Peyer's patch (tissue), 4 donors: ENCODE measurements at regions not wholly inside any gene's neighbourhood (a gene's known extent, or its start where the extent isn't known, plus 50 kb on each side); places are given as distances from the start of the nearest gene placed in this dataset.

ENCODE experiments used
- DNase-seq, 3 donors: peaks; one replicate each; pipeline ENCODE4 v3.0.0-alpha.2; 2017 to 2019
- H3K27ac ChIP-seq, 4 donors: fragments of 200-600 bp; sonication (generic); one replicate each; pipeline ENCODE4 v1.5.1; 2016 to 2019
- H3K27me3 ChIP-seq, 2 donors: fragments of 200-600 bp; sonication (generic); one replicate each; pipeline ENCODE4 v1.5.1; 2019
- H3K36me3 ChIP-seq, 3 donors: fragments of 200-600 bp; sonication (generic); one replicate each; pipeline ENCODE4 v1.5.1; 2016 to 2019
- H3K4me1 ChIP-seq, 4 donors: fragments of 200-600 bp; sonication (generic); one replicate each; pipeline ENCODE4 v1.5.1; 2016 to 2019
- H3K4me3 ChIP-seq, 4 donors: fragments of 200-600 bp; sonication (generic); 1 replicate in 3 of 4; 2 replicates in 1 of 4; pipeline ENCODE4 v1.5.1; 2016 to 2019; ENCODE audit warnings: mild to moderate bottlenecking in 1 of 4
- H3K9me3 ChIP-seq, 4 donors: fragments of 200-600 bp; sonication (generic); one replicate each; pipeline ENCODE4 v1.5.1; 2016 to 2019; ENCODE audit warnings: mild to moderate bottlenecking in 1 of 4
- CTCF ChIP-seq, 6 experiments: fragments of 450-650 bp in 4 of 6; fragments of 200-600 bp in 2 of 6; sonication (generic) in 1 of 6; IDR thresholded peaks; one replicate each; pipeline ENCODE4 v1.5.1; 2017 to 2019; ENCODE audit warnings: antibody characterized with exemption in 6 of 6, mild to moderate bottlenecking in 3 of 6, moderate library complexity in 1 of 6
- POLR2A ChIP-seq, 2 donors: fragments of 450-650 bp; IDR thresholded peaks; one replicate each; pipeline ENCODE4 v1.5.1; 2017; ENCODE audit warnings: antibody characterized with exemption in 2 of 2, mild to moderate bottlenecking in 2 of 2, moderate library complexity in 2 of 2

GRCh38 chr5:10921160-10921559 is 160.1 kb upstream of the DAP start:
- Histone ChIP-seq H3K4me1 (no peaks in the 10 kb centered on the region), H3K36me3 (no peaks in the 10 kb centered on the region), H3K27ac (no peak overlapping the region), H3K4me3 (no peak overlapping the region), H3K9me3 (no peaks in the 10 kb centered on the region), H3K27me3 (no peaks in the 10 kb centered on the region)
- no peak for DNase-seq
- TF ChIP-seq POLR2A (IDR thresholded peaks at IDR 0.05), result no peak
- TF ChIP-seq CTCF (IDR thresholded peaks at IDR 0.05), result no peak

GRCh38 chr5:10920400-10920799 is 159.4 kb upstream of the DAP start:
- Histone ChIP-seq H3K4me1 (no peaks in the 10 kb centered on the region), H3K4me3 (no peak overlapping the region), H3K36me3 (no peaks in the 10 kb centered on the region), H3K27ac (no peak overlapping the region), H3K27me3 (no peaks in the 10 kb centered on the region), H3K9me3 (no peaks in the 10 kb centered on the region)
- TF ChIP-seq CTCF (IDR thresholded peaks at IDR 0.05) (no peak), POLR2A (IDR thresholded peaks at IDR 0.05) (no peak)
- DNase-seq, result no peak

GRCh38 chr5:10914741-10915480 is 153.9 kb upstream of the DAP start:
- Histone ChIP-seq H3K36me3 (no peaks in the 10 kb centered on the region), H3K4me1 (no peaks in the 10 kb centered on the region), H3K27me3 (no peaks in the 10 kb centered on the region), H3K4me3 (no peak overlapping the region), H3K9me3 (no peaks in the 10 kb centered on the region), H3K27ac (no peak overlapping the region)
- DNase-seq, result no peak
- no peak for TF ChIP-seq POLR2A (IDR thresholded peaks at IDR 0.05)
- no peak for TF ChIP-seq CTCF (IDR thresholded peaks at IDR 0.05)

- H3K27me3 ChIP-seq, result no peaks in the 10 kb centered on the region
- H3K4me1 ChIP-seq, result no peaks in the 10 kb centered on the region
- H3K36me3 ChIP-seq, result no peaks in the 10 kb centered on the region
- no peak for DNase-seq
- TF ChIP-seq CTCF (IDR thresholded peaks at IDR 0.05) (no peak), POLR2A (IDR thresholded peaks at IDR 0.05) (no peak)
- H3K4me3 ChIP-seq, result no peak overlapping the region
- no peak overlapping the region for H3K27ac ChIP-seq
- no peaks in the 10 kb centered on the region for H3K9me3 ChIP-seq
Measured at GRCh38 chr5:10913841-10914240, 152.8 kb upstream of the DAP start.

GRCh38 chr5:10913181-10913810 is 152.3 kb upstream of the DAP start:
- H3K4me1 ChIP-seq, result no peaks in the 10 kb centered on the region
- no peaks in the 10 kb centered on the region for H3K27me3 ChIP-seq
- H3K36me3 ChIP-seq, result no peaks in the 10 kb centered on the region
- no peaks in the 10 kb centered on the region for H3K9me3 ChIP-seq
- no peak overlapping the region for H3K4me3 ChIP-seq
- no peak overlapping the region for H3K27ac ChIP-seq
- TF ChIP-seq POLR2A (IDR thresholded peaks at IDR 0.05) (no peak), CTCF (IDR thresholded peaks at IDR 0.05) (no peak)
- DNase-seq, result no peak
